Peyer's patch (tissue), 4 donors: ENCODE measurements at regions not wholly inside any gene's neighbourhood (a gene's known extent, or its start where the extent isn't known, plus 50 kb on each side); places are given as distances from the start of the nearest gene placed in this dataset.

ENCODE experiments used
- CTCF ChIP-seq, 6 experiments: fragments of 450-650 bp in 4 of 6; fragments of 200-600 bp in 2 of 6; sonication (generic) in 1 of 6; IDR thresholded peaks; one replicate each; pipeline ENCODE4 v1.5.1; 2017 to 2019; ENCODE audit warnings: antibody characterized with exemption in 6 of 6, mild to moderate bottlenecking in 3 of 6, moderate library complexity in 1 of 6
- POLR2A ChIP-seq, 2 donors: fragments of 450-650 bp; IDR thresholded peaks; one replicate each; pipeline ENCODE4 v1.5.1; 2017; ENCODE audit warnings: antibody characterized with exemption in 2 of 2, mild to moderate bottlenecking in 2 of 2, moderate library complexity in 2 of 2

GRCh38 chrX:63561425-63561824, 210.3 kb upstream of the SPIN4 start:
- TF ChIP-seq CTCF (IDR thresholded peaks at IDR 0.05): no peak
- TF ChIP-seq POLR2A (IDR thresholded peaks at IDR 0.05): no peak
